Panc1 (cell line): ENCODE measurements at regions not wholly inside any gene's neighbourhood (a gene's known extent, or its start where the extent isn't known, plus 50 kb on each side); places are given as distances from the start of the nearest gene placed in this dataset.

ENCODE experiments used
- ATAC-seq: fragments of 200-7000 bp; cut with Tn5 transposase; 2 replicates; pipeline ENCODE4 v1.9.1; 2020; ENCODE audit warnings: mild to moderate bottlenecking, moderate library complexity
- BruUV-seq: library from RNA; stranded (reverse); fragments of 400-500 nt; replicated peaks from 2 replicates; lab custom pipeline; 2021; lab: Mats Ljungman, UMichigan
- CTCF ChIA-PET: fragments of 300-600 bp; sonication (Branson Sonifier 250); formaldehyde crosslinking; loops from one replicate; lab custom pipeline; 2022; ENCODE audit warnings: antibody characterized with exemption; lab: Charles Lee
- POLR2A ChIA-PET: fragments of 300-600 bp; sonication (Branson Sonifier 250); formaldehyde crosslinking; loops from one replicate; lab custom pipeline; 2022; ENCODE audit warnings: antibody characterized with exemption; lab: Charles Lee
- DNase-seq: peaks from one replicate; pipeline ENCODE4 v3.0.0-alpha.2; 2010; ENCODE audit warnings: low read depth, low spot score
- H3K27ac ChIP-seq: 2 replicates; pipeline ENCODE4 v1.5.1; 2011; ENCODE audit warnings: mild to moderate bottlenecking, low read length, inconsistent platforms
- H3K27me3 ChIP-seq: fragments of 200-500 bp; sonication (Bioruptor generic); 2 replicates; pipeline ENCODE4 v1.6.0; 2014; ENCODE audit warnings: low read length, inconsistent platforms; ENCODE audit not compliant: control insufficient read depth, insufficient read depth
- H3K36me3 ChIP-seq: fragments of 200-500 bp; sonication (Bioruptor generic); 2 replicates; pipeline ENCODE4 v1.5.1; 2014; ENCODE audit warnings: inconsistent platforms, mild to moderate bottlenecking, low read length, moderate library complexity; ENCODE audit not compliant: control insufficient read depth, insufficient read depth
- H3K4me1 ChIP-seq: 2 replicates; pipeline ENCODE4 v1.5.1; 2011; ENCODE audit warnings: inconsistent platforms, mild to moderate bottlenecking, low read length, moderate library complexity; ENCODE audit not compliant: control insufficient read depth, insufficient read depth
- H3K4me3 ChIP-seq, 2 experiments: 2 replicates each; pipeline ENCODE4 v1.5.1; 2011 to 2012; ENCODE audit warnings: low read depth in 2 of 2, low read length in 2 of 2, mild to moderate bottlenecking in 2 of 2, inconsistent platforms in 1 of 2, moderate library complexity in 1 of 2
- H3K9me3 ChIP-seq: fragments of 200-500 bp; sonication (Bioruptor generic); 2 replicates; pipeline ENCODE4 v1.5.1; 2014; ENCODE audit warnings: low read depth, mild to moderate bottlenecking, inconsistent platforms, low read length, moderate library complexity; ENCODE audit not compliant: control insufficient read depth, insufficient read depth
- CTCF ChIP-seq: fragments of 450-650 bp; IDR thresholded peaks from 2 replicates; pipeline ENCODE4 v1.5.1; 2017; ENCODE audit warnings: mild to moderate bottlenecking
- POLR2AphosphoS5 ChIP-seq: IDR thresholded peaks from 2 replicates; pipeline ENCODE4 v1.6.1; 2012; ENCODE audit warnings: mild to moderate bottlenecking, low read depth, low read length, moderate library complexity
- REST ChIP-seq, 2 experiments: IDR thresholded peaks; 2 replicates each; pipeline ENCODE4 v1.6.1; 2011 to 2012; ENCODE audit warnings: low read depth in 2 of 2, control low read depth in 1 of 2, low read length in 1 of 2, mild to moderate bottlenecking in 1 of 2, moderate library complexity in 1 of 2; ENCODE audit not compliant: insufficient read depth in 1 of 2
- SIN3A ChIP-seq: IDR thresholded peaks from 2 replicates; pipeline ENCODE4 v1.6.1; 2012; ENCODE audit warnings: low read depth, mild to moderate bottlenecking, low read length, moderate library complexity, borderline replicate concordance; ENCODE audit not compliant: insufficient read depth
- TCF7L2 ChIP-seq: IDR thresholded peaks from 2 replicates; pipeline ENCODE4 v1.6.1; 2011; ENCODE audit warnings: mild to moderate bottlenecking, low read depth, low read length, inconsistent platforms
- in situ Hi-C: cut with HindIII; loops from 2 replicates; pipeline ENCODE4 v1.10.0; 2016; ENCODE audit warnings: low sequenced_read_pairs, low pct_unique_long_range_greater_than_20kb
- intact Hi-C: fragments of 100-400 bp; cut with micrococcal nuclease; formaldehyde crosslinking; loops from one replicate; pipeline ENCODE4 v1.10.0; 2022; ENCODE audit not compliant: unreplicated experiment

- Histone ChIP-seq H3K4me3 (no peak overlapping the region), H3K27ac (no peak overlapping the region), H3K4me1 (no peaks in the 10 kb centered on the region), H3K27me3 (peaks cover 13% of the 10 kb centered on the region), H3K9me3 (no peaks in the 10 kb centered on the region), H3K36me3 (no peaks in the 10 kb centered on the region)
- ChIA-PET CTCF (interaction anchor here (0.6 kb wide), 1 partner anchor 237 kb away, joined by 13 read pairs; no protein-coding TSS in a partner anchor), POLR2A (no interaction called here)
- BruUV-seq, result no TSS peak
- TF ChIP-seq CTCF (no peak), TCF7L2 (no peak), POLR2AphosphoS5 (no peak), SIN3A (no peak), REST (IDR thresholded peaks at IDR 0.05; ENCODE audit: insufficient read depth in 1 of 2, low read depth in 2 of 2, low read length in 1 of 2) (no peak)
- in situ Hi-C loops, result no loop called here
- ATAC-seq (no peak), DNase-seq (no peak)
- intact Hi-C loops, result no loop called here
Measured at GRCh38 chr11:119942583-119943297, 195.2 kb downstream of the TRIM29 start.

GRCh38 chr11:119941636-119942411 is 196.1 kb downstream of the TRIM29 start:
- CTCF ChIA-PET, result interaction anchor here (0.6 kb wide), 1 partner anchor 236 kb away, joined by 13 read pairs; no protein-coding TSS in a partner anchor

More at GRCh38 chr11:119941636-119942411, 196.1 kb downstream of the TRIM29 start:
- peaks cover 18% of the 10 kb centered on the region for H3K27me3 ChIP-seq
- H3K9me3 ChIP-seq, result no peaks in the 10 kb centered on the region
- TF ChIP-seq POLR2AphosphoS5 (no peak), CTCF (no peak), TCF7L2 (no peak), SIN3A (no peak), REST (IDR thresholded peaks at IDR 0.05; ENCODE audit: insufficient read depth in 1 of 2, low read depth in 2 of 2, low read length in 1 of 2) (no peak)
- no TSS peak for BruUV-seq
- ATAC-seq (no peak), DNase-seq (no peak)
- H3K27ac ChIP-seq, result no peak overlapping the region
- in situ Hi-C loops (no loop called here), intact Hi-C loops (no loop called here)
- H3K4me1 ChIP-seq, result no peaks in the 10 kb centered on the region
- no peaks in the 10 kb centered on the region for H3K36me3 ChIP-seq
- H3K4me3 ChIP-seq, result no peak overlapping the region
- POLR2A ChIA-PET, result no interaction called here
